OCI-LY7 (cell line): ENCODE measurements at regions not wholly inside any gene's neighbourhood (a gene's known extent, or its start where the extent isn't known, plus 50 kb on each side); places are given as distances from the start of the nearest gene placed in this dataset.

Experiments
- BruUV-seq: library from RNA; stranded (reverse); fragments of 400-500 nt; replicated peaks from 2 replicates; lab custom pipeline; 2021; lab: Mats Ljungman, UMichigan
- CTCF ChIA-PET: fragments of 300-600 bp; sonication (Branson Sonifier 250); formaldehyde crosslinking; loops from one replicate; lab custom pipeline; 2022; ENCODE audit warnings: antibody characterized with exemption; ENCODE audit not compliant: unreplicated experiment; lab: Charles Lee
- POLR2A ChIA-PET: fragments of 300-600 bp; sonication (Branson Sonifier 250); formaldehyde crosslinking; loops from one replicate; lab custom pipeline; 2022; ENCODE audit warnings: antibody characterized with exemption; lab: Charles Lee
- DNase-seq: peaks from one replicate; pipeline ENCODE4 v3.0.0-alpha.2; 2015; ENCODE audit warnings: low spot score
- H2AFZ ChIP-seq: fragments of 200-600 bp; sonication (generic), shearing (Covaris generic); 2 replicates; pipeline ENCODE4 v1.6.1; 2014; ENCODE audit warnings: mild to moderate bottlenecking, antibody characterized with exemption, low read length, moderate library complexity
- H3K27ac ChIP-seq: fragments of 200-600 bp; sonication (generic); 2 replicates; pipeline ENCODE4 v1.5.1; 2014; ENCODE audit warnings: mixed run types, low read depth, mild to moderate bottlenecking, moderate library complexity, low read length, inconsistent platforms; ENCODE audit not compliant: poor library complexity, severe bottlenecking
- H3K36me3 ChIP-seq: fragments of 200-600 bp; sonication (generic); 2 replicates; pipeline ENCODE4 v1.6.1; 2014; ENCODE audit warnings: mild to moderate bottlenecking, antibody characterized with exemption, low read length, moderate library complexity, mixed read lengths; ENCODE audit not compliant: insufficient read depth
- H3K4me1 ChIP-seq: fragments of 200-600 bp; sonication (generic); 2 replicates; pipeline ENCODE4 v1.5.1; 2014; ENCODE audit warnings: mild to moderate bottlenecking, low read length; ENCODE audit not compliant: insufficient read depth, poor library complexity, severe bottlenecking
- H3K4me2 ChIP-seq: fragments of 200-600 bp; sonication (generic); 2 replicates; pipeline ENCODE4 v1.6.1; 2014; ENCODE audit warnings: mild to moderate bottlenecking, low read length
- H3K4me3 ChIP-seq: fragments of 200-600 bp; sonication (generic); 2 replicates; pipeline ENCODE4 v1.5.1; 2014; ENCODE audit warnings: mild to moderate bottlenecking, low read depth, low read length; ENCODE audit not compliant: poor library complexity, severe bottlenecking
- H3K79me2 ChIP-seq: fragments of 200-600 bp; sonication (generic); 2 replicates; pipeline ENCODE4 v1.6.1; 2016; ENCODE audit warnings: low read depth, mild to moderate bottlenecking, low read length, moderate library complexity, mixed read lengths; ENCODE audit not compliant: insufficient read depth
- H3K9me2 ChIP-seq: fragments of 200-600 bp; sonication (generic); 2 replicates; pipeline ENCODE4 v1.6.1; 2016; ENCODE audit warnings: mild to moderate bottlenecking, low read length, mixed read lengths; ENCODE audit not compliant: insufficient read depth
- H3K9me3 ChIP-seq: fragments of 200-600 bp; sonication (generic); 2 replicates; pipeline ENCODE4 v1.6.1; 2014; ENCODE audit warnings: mild to moderate bottlenecking, mixed run types, low read length, mixed read lengths
- H4K20me1 ChIP-seq: fragments of 200-600 bp; sonication (generic); 2 replicates; pipeline ENCODE4 v1.6.1; 2014; ENCODE audit warnings: mild to moderate bottlenecking, antibody characterized with exemption, low read length, moderate library complexity, mixed read lengths; ENCODE audit not compliant: insufficient read depth
- CTCF ChIP-seq: fragments of 200-600 bp; sonication (generic); conservative IDR thresholded peaks from 2 replicates; pipeline ENCODE4 v1.5.1; 2014; ENCODE audit warnings: mild to moderate bottlenecking, antibody characterized with exemption, low read length, moderate library complexity, mixed read lengths
- EZH2phosphoT487 ChIP-seq: fragments of 200-600 bp; sonication (generic); IDR thresholded peaks from 2 replicates; pipeline ENCODE4 v1.6.1; 2018; ENCODE audit warnings: low read depth, borderline replicate concordance, mild to moderate bottlenecking, mixed run types, antibody characterized with exemption, low read length, moderate library complexity, mixed read lengths
- intact Hi-C: fragments of 100-400 bp; cut with micrococcal nuclease; formaldehyde crosslinking; loops from one replicate; pipeline ENCODE4 v1.10.0; 2022; ENCODE audit not compliant: unreplicated experiment

- intact Hi-C loops: no loop called here
- Histone ChIP-seq H3K4me3 (no peak overlapping the region), H3K27ac (no peak overlapping the region), H3K79me2 (no peaks in the 10 kb centered on the region), H2AFZ (no peak overlapping the region), H3K9me3 (no peaks in the 10 kb centered on the region), H3K9me2 (no peaks in the 10 kb centered on the region), H4K20me1 (no peaks in the 10 kb centered on the region), H3K4me1 (peaks cover 18% of the 10 kb centered on the region), H3K4me2 (no peak overlapping the region), H3K36me3 (no peaks in the 10 kb centered on the region)
- TF ChIP-seq CTCF: no peak
- no peak for TF ChIP-seq EZH2phosphoT487
- DNase-seq: no peak
- POLR2A ChIA-PET: interaction anchor here (0.5 to 1.6 kb wide), 5 partner anchors 8 to 152 kb away, joined by 3 to 8 read pairs (median 6); no protein-coding TSS in a partner anchor
- CTCF ChIA-PET: no interaction called here
- BruUV-seq: no TSS peak
Measured at GRCh38 chr11:115890500-115890899, 386.3 kb upstream of the CADM1 start.

- no peak overlapping the region for H2AFZ ChIP-seq
Measured at GRCh38 chr11:115889712-115890111, 385.5 kb upstream of the CADM1 start.

More at GRCh38 chr11:115889712-115890111, 385.5 kb upstream of the CADM1 start:
- Histone ChIP-seq H3K79me2 (no peaks in the 10 kb centered on the region), H3K4me2 (no peak overlapping the region), H3K27ac (no peak overlapping the region), H3K4me1 (peaks cover 18% of the 10 kb centered on the region), H4K20me1 (no peaks in the 10 kb centered on the region), H3K9me3 (no peaks in the 10 kb centered on the region), H3K4me3 (no peak overlapping the region), H3K9me2 (no peaks in the 10 kb centered on the region), H3K36me3 (no peaks in the 10 kb centered on the region)
- ChIA-PET POLR2A (interaction anchor here (0.5 to 1.6 kb wide), 10 partner anchors 8 to 151 kb away, joined by 3 to 6 read pairs (median 4); no protein-coding TSS in a partner anchor), CTCF (no interaction called here)
- DNase-seq: no peak
- TF ChIP-seq CTCF: no peak
- no peak for TF ChIP-seq EZH2phosphoT487
- intact Hi-C loops: no loop called here
- no TSS peak for BruUV-seq
